ENCODE measurements at regions not wholly inside any gene's neighbourhood (a gene's known extent, or its start where the extent isn't known, plus 50 kb on each side); places are given as distances from the start of the nearest gene placed in this dataset.

GRCh38 chr10:125233726-125234125 is 73.4 kb upstream of the CTBP2 start:
- no peak for DNase-seq

- no peak for DNase-seq
Measured at GRCh38 chr10:125232841-125233240, 72.5 kb upstream of the CTBP2 start.

GRCh38 chr10:125231813-125232475 is 71.6 kb upstream of the CTBP2 start:
- DNase-seq: no peak

GRCh38 chr10:125231116-125231812 is 70.9 kb upstream of the CTBP2 start:
- DNase-seq: no peak

GRCh38 chr10:125230251-125230650 is 69.9 kb upstream of the CTBP2 start:
- no peak for DNase-seq

GRCh38 chr10:125228245-125228940 is 68.0 kb upstream of the CTBP2 start:
- DNase-seq: peak in 1 of 2 donors; percentile 8

GRCh38 chr10:125227546-125227945 is 67.2 kb upstream of the CTBP2 start:
- DNase-seq: no peak

GRCh38 chr10:125226823-125227222 is 66.5 kb upstream of the CTBP2 start:
- no peak for DNase-seq

GRCh38 chr10:125226005-125226404 is 65.6 kb upstream of the CTBP2 start:
- no peak for DNase-seq

GRCh38 chr10:125225051-125225450 is 64.7 kb upstream of the CTBP2 start:
- no peak for DNase-seq

- no peak for DNase-seq
Measured at GRCh38 chr10:125222515-125223308, 62.3 kb upstream of the CTBP2 start.

- no peak for DNase-seq
Measured at GRCh38 chr10:125221716-125222115, 61.4 kb upstream of the CTBP2 start.

GRCh38 chr10:125219776-125220175 is 59.4 kb upstream of the CTBP2 start:
- no peak for DNase-seq

- DNase-seq: no peak
Measured at GRCh38 chr10:125218967-125219366, 58.6 kb upstream of the CTBP2 start.

GRCh38 chr10:125217990-125218675 is 57.8 kb upstream of the CTBP2 start:
- DNase-seq: no peak

GRCh38 chr10:125216861-125217260 is 56.5 kb upstream of the CTBP2 start:
- DNase-seq: no peak

GRCh38 chr10:125216309-125216708 is 55.9 kb upstream of the CTBP2 start:
- DNase-seq: no peak

- DNase-seq: no peak
Measured at GRCh38 chr10:125214283-125214570, 53.9 kb upstream of the CTBP2 start.

- no peak for DNase-seq
Measured at GRCh38 chr10:125213541-125214282, 53.3 kb upstream of the CTBP2 start.

- DNase-seq: no peak
Measured at GRCh38 chr10:125212150-125212809, 51.9 kb upstream of the CTBP2 start.

All from CD4-positive, alpha-beta T cell treated with Interferon alpha-2 for 1 hour (primary cell).